ENCODE measurements at regions not wholly inside any gene's neighbourhood (a gene's known extent, or its start where the extent isn't known, plus 50 kb on each side); places are given as distances from the start of the nearest gene placed in this dataset.

DNA sequence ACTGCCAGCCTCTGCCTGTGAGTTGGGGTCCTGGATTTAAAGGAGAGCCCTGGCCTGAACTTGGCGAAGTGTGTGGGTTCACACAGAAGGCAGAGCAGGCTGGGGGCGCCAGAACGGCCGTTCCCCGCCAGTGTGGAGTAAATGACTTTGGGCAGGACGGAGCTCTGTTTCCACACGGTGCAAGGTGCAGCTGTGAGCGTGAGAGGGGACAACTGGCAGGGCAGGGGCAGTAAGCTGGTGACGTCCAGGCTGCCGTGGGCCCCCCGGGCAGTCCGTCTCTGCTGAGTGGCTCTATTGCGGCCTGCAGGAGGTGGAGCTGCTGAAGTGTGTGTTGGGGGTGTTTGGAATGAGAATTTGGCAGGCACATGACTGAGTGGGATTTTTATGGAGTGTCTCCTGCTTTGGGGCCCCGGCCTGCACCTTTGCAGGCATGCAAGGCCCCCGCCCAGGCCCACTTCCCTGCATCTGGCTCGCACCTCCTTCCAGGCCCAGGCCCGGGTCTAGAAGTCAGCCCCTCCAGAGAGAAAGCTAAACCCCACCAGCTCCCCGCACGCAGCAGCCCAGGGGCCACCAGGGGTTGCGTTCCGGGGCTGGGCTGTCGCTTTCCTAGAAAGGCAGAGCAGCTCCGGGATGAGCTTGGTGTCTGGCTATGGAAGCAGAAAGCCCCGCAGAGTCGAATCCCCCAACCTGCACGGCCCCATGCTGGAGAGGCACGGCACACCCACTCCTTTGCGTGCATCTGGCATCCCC, 62.2 kb upstream of the GRPEL1 start:
- Histone ChIP-seq H3K79me2 (ENCODE audit: insufficient read depth, low read depth, low read length) (no peaks in the 10 kb centered on the region), H3K4me3 (ENCODE audit: low read depth, low read length, poor library complexity, severe bottlenecking) (no peak overlapping the region), H3K36me3 (ENCODE audit: insufficient read depth, low read length) (no peaks in the 10 kb centered on the region), H3K9me2 (ENCODE audit: insufficient read depth, low read length) (no peaks in the 10 kb centered on the region), H3K9me3 (ENCODE audit: low read length) (no peaks in the 10 kb centered on the region), H3K27ac (ENCODE audit: low read depth, low read length, poor library complexity, severe bottlenecking) (no peak overlapping the region), H2AFZ (ENCODE audit: low read length) (no peak overlapping the region), H3K4me1 (ENCODE audit: insufficient read depth, low read length, poor library complexity, severe bottlenecking) (no peaks in the 10 kb centered on the region), H3K4me2 (ENCODE audit: low read length) (no peak overlapping the region), H4K20me1 (ENCODE audit: insufficient read depth, low read length) (no peaks in the 10 kb centered on the region)
- CTCF ChIA-PET (ENCODE audit: unreplicated experiment), result no interaction called here
- TF ChIP-seq, protein P1, sequence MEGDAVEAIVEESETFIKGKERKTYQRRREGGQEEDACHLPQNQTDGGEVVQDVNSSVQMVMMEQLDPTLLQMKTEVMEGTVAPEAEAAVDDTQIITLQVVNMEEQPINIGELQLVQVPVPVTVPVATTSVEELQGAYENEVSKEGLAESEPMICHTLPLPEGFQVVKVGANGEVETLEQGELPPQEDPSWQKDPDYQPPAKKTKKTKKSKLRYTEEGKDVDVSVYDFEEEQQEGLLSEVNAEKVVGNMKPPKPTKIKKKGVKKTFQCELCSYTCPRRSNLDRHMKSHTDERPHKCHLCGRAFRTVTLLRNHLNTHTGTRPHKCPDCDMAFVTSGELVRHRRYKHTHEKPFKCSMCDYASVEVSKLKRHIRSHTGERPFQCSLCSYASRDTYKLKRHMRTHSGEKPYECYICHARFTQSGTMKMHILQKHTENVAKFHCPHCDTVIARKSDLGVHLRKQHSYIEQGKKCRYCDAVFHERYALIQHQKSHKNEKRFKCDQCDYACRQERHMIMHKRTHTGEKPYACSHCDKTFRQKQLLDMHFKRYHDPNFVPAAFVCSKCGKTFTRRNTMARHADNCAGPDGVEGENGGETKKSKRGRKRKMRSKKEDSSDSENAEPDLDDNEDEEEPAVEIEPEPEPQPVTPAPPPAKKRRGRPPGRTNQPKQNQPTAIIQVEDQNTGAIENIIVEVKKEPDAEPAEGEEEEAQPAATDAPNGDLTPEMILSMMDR (conservative IDR thresholded peaks at IDR 0.05; ENCODE audit: low read length), result no peak
- TF ChIP-seq EZH2phosphoT487 (IDR thresholded peaks at IDR 0.05; ENCODE audit: borderline replicate concordance, low read depth, low read length), result no peak
- POLR2A ChIA-PET, result no interaction called here
- no TSS peak for BruUV-seq (replicated peaks)
- no peak for DNase-seq (ENCODE audit: low spot score)
- intact Hi-C loops (cut with micrococcal nuclease; ENCODE audit: unreplicated experiment), result no loop called here

DNA sequence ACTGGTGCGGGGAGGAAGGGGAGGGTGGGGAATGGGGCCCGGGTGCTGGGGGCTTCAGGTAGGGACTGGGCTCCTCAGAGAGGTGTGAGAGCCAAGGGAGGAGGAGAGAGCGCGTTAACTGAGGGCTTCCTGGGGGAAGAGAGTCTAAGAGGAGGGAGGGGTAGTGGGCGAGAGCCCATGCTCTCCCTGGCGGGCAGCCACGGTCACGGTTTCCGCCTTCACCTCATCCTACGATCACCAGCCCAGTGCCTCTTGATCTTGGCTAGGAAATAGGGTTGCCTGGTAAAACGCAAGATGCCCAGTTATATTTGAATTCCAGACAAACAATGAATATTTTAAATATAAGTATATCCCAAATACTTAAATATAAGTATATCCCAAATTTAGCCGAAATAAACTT, 60.8 kb upstream of the GRPEL1 start:
- no peak overlapping the region for H2AFZ ChIP-seq (ENCODE audit: low read length)
- no peaks in the 10 kb centered on the region for H3K36me3 ChIP-seq (ENCODE audit: insufficient read depth, low read length)
- no peak for DNase-seq (ENCODE audit: low spot score)
- H3K9me2 ChIP-seq (ENCODE audit: insufficient read depth, low read length), result no peaks in the 10 kb centered on the region
- H3K4me1 ChIP-seq (ENCODE audit: insufficient read depth, low read length, poor library complexity, severe bottlenecking), result no peaks in the 10 kb centered on the region
- H3K4me3 ChIP-seq (ENCODE audit: low read depth, low read length, poor library complexity, severe bottlenecking), result no peak overlapping the region
- ChIA-PET CTCF (ENCODE audit: unreplicated experiment) (no interaction called here), POLR2A (no interaction called here)
- intact Hi-C loops (cut with micrococcal nuclease; ENCODE audit: unreplicated experiment), result no loop called here
- H3K27ac ChIP-seq (ENCODE audit: low read depth, low read length, poor library complexity, severe bottlenecking), result no peak overlapping the region
- H3K4me2 ChIP-seq (ENCODE audit: low read length), result no peak overlapping the region
- no TSS peak for BruUV-seq (replicated peaks)
- H4K20me1 ChIP-seq (ENCODE audit: insufficient read depth, low read length), result no peaks in the 10 kb centered on the region
- no peaks in the 10 kb centered on the region for H3K79me2 ChIP-seq (ENCODE audit: insufficient read depth, low read depth, low read length)
- TF ChIP-seq, protein P1 (conservative IDR thresholded peaks at IDR 0.05; ENCODE audit: low read length), result no peak
- TF ChIP-seq EZH2phosphoT487 (IDR thresholded peaks at IDR 0.05; ENCODE audit: borderline replicate concordance, low read depth, low read length), result no peak
- no peaks in the 10 kb centered on the region for H3K9me3 ChIP-seq (ENCODE audit: low read length)

DNA sequence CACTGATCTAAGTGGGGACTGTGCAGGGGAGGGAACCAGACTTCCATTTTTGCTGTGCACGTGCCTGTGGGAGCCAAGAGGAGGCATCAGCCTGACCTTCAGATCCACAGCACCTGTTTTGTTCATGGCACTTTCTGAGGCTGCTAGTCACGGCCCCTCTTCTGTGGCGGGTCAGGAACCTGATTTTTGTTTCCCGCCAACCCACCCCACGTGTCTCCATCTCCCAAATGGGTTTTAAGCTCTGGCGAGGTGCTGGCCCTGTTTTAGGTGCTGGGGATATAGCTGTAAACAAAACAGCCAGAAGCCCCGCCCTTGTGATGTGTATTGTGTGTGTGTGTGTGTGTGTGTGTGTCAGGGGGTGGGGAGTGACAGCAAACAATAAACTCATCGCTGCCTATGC, 60.4 kb upstream of the GRPEL1 start:
- H3K36me3 ChIP-seq (ENCODE audit: insufficient read depth, low read length), result no peaks in the 10 kb centered on the region
- CTCF ChIA-PET (ENCODE audit: unreplicated experiment), result no interaction called here
- no peaks in the 10 kb centered on the region for H3K4me1 ChIP-seq (ENCODE audit: insufficient read depth, low read length, poor library complexity, severe bottlenecking)
- no peaks in the 10 kb centered on the region for H3K9me2 ChIP-seq (ENCODE audit: insufficient read depth, low read length)
- no peaks in the 10 kb centered on the region for H4K20me1 ChIP-seq (ENCODE audit: insufficient read depth, low read length)
- no peak for DNase-seq (ENCODE audit: low spot score)
- no peak overlapping the region for H3K27ac ChIP-seq (ENCODE audit: low read depth, low read length, poor library complexity, severe bottlenecking)
- no peak overlapping the region for H3K4me2 ChIP-seq (ENCODE audit: low read length)
- intact Hi-C loops (cut with micrococcal nuclease; ENCODE audit: unreplicated experiment), result no loop called here
- TF ChIP-seq, protein P1 (conservative IDR thresholded peaks at IDR 0.05; ENCODE audit: low read length), result no peak
- no peak for TF ChIP-seq EZH2phosphoT487 (IDR thresholded peaks at IDR 0.05; ENCODE audit: borderline replicate concordance, low read depth, low read length)
- POLR2A ChIA-PET, result no interaction called here
- no peaks in the 10 kb centered on the region for H3K9me3 ChIP-seq (ENCODE audit: low read length)
- no peak overlapping the region for H2AFZ ChIP-seq (ENCODE audit: low read length)
- BruUV-seq (replicated peaks), result no TSS peak
- no peak overlapping the region for H3K4me3 ChIP-seq (ENCODE audit: low read depth, low read length, poor library complexity, severe bottlenecking)
- H3K79me2 ChIP-seq (ENCODE audit: insufficient read depth, low read depth, low read length), result no peaks in the 10 kb centered on the region
